Ishikawa (cell line): ENCODE measurements at regions not wholly inside any gene's neighbourhood (a gene's known extent, or its start where the extent isn't known, plus 50 kb on each side); places are given as distances from the start of the nearest gene placed in this dataset.

Experiments
- CEBPB ChIP-seq: IDR thresholded peaks from 2 replicates; pipeline ENCODE4 v1.6.1; 2012
- CREB1 ChIP-seq: IDR thresholded peaks from 2 replicates; pipeline ENCODE4 v1.6.1; 2012; ENCODE audit warnings: low read depth
- EGR1 ChIP-seq: IDR thresholded peaks from 2 replicates; pipeline ENCODE4 v1.6.1; 2012
- EP300 ChIP-seq: IDR thresholded peaks from 2 replicates; pipeline ENCODE4 v1.6.1; 2012; ENCODE audit warnings: borderline replicate concordance
- FOXM1 ChIP-seq: IDR thresholded peaks from 2 replicates; pipeline ENCODE4 v1.6.1; 2012; ENCODE audit warnings: low read depth, borderline replicate concordance
- MAX ChIP-seq: IDR thresholded peaks from 2 replicates; pipeline ENCODE4 v1.6.1; 2012
- NFIC ChIP-seq: IDR thresholded peaks from 2 replicates; pipeline ENCODE4 v1.6.1; 2012
- RAD21 ChIP-seq: IDR thresholded peaks from 2 replicates; pipeline ENCODE4 v1.6.1; 2012; ENCODE audit warnings: low read depth
- REST ChIP-seq: IDR thresholded peaks from 2 replicates; pipeline ENCODE4 v1.6.1; 2012; ENCODE audit warnings: low read depth, mild to moderate bottlenecking
- TAF1 ChIP-seq: IDR thresholded peaks from 2 replicates; pipeline ENCODE4 v1.6.1; 2012; ENCODE audit warnings: low read depth, mild to moderate bottlenecking
- TCF12 ChIP-seq: IDR thresholded peaks from 2 replicates; pipeline ENCODE4 v1.6.1; 2012; ENCODE audit warnings: low read depth
- TEAD4 ChIP-seq: IDR thresholded peaks from 2 replicates; pipeline ENCODE4 v1.6.1; 2012
- YY1 ChIP-seq: IDR thresholded peaks from 2 replicates; pipeline ENCODE4 v1.6.1; 2012; ENCODE audit warnings: low read depth
- ZBTB7A ChIP-seq: IDR thresholded peaks from 2 replicates; pipeline ENCODE4 v1.6.1; 2012; ENCODE audit warnings: low read depth
- TF ChIP-seq, protein P1 (sequence below): IDR thresholded peaks from 2 replicates; pipeline ENCODE4 v1.6.1; 2012

DNA sequence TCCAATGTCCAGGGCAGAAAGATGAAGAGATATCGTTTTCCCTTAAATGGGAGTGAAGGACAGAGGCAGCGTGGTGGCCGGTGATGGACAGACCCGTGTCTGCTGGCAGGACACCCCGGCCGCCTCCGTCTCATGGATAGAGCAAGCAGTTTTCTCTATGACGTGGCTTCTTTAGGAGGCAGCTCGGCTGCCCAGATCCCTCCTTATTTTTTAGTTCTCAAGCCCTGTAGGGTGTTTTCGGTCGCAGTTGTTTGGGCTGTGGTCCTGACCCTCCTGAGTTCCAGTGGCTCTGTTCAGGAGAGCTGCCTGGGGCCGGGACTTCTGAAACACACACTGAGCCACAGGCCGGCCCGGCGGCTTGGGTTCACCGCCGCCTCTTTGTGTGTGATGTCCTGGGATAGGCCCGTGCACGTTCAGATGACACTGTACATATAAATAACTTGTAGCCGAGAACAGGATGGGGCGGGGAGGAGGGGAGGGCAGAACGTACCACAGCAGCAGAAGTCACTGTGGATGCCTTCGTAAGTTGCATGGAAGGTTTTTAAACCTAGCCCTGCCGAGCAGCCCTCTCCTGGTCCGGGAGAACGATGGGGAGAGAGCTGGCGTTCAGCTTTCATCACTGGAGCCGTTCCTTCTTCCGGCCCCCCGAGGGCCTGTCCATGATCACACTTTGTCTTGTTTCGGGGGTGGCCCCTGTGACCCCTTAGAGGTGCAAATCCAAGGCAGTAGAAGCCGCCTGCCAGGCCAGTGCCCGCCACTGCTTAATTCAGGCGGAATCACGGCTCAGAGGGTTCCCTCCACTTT, 65.2 kb downstream of the SIK1 start:
- TF ChIP-seq TCF12 (no peak), CEBPB (no peak), TAF1 (no peak), EP300 (no peak), RAD21 (no peak), REST (no peak), MAX (no peak), CREB1 (no peak), NFIC (no peak), FOXM1 (no peak), TEAD4 (no peak), ZBTB7A (no peak), YY1 (no peak), EGR1 (no peak)
- TF ChIP-seq, protein P1, sequence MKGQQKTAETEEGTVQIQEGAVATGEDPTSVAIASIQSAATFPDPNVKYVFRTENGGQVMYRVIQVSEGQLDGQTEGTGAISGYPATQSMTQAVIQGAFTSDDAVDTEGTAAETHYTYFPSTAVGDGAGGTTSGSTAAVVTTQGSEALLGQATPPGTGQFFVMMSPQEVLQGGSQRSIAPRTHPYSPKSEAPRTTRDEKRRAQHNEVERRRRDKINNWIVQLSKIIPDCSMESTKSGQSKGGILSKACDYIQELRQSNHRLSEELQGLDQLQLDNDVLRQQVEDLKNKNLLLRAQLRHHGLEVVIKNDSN: no peak

DNA sequence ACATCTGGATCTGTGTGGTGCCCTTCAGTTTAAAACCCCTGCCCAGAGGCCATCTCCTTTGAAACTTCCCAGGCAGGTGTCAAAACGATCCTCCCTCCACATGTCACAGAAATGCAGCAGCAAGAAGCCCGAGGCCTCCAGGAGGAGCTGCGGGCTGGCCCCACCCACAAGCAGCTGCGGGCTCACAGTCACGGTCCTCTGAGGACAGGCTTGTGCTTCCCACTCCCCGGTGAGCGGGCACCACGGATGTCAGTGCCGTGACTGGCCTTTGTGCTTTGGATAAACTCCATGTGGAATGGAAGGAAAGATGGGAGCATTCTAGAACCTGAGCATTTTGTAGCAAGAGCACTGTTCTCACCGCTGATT, 65.8 kb downstream of the SIK1 start:
- TF ChIP-seq YY1: no peak
- TF ChIP-seq TEAD4: no peak
- no peak for TF ChIP-seq CREB1
- TF ChIP-seq TAF1: no peak
- TF ChIP-seq NFIC: no peak
- TF ChIP-seq REST: no peak
- TF ChIP-seq, protein P1: no peak
- no peak for TF ChIP-seq CEBPB
- no peak for TF ChIP-seq FOXM1
- no peak for TF ChIP-seq RAD21
- no peak for TF ChIP-seq ZBTB7A

DNA sequence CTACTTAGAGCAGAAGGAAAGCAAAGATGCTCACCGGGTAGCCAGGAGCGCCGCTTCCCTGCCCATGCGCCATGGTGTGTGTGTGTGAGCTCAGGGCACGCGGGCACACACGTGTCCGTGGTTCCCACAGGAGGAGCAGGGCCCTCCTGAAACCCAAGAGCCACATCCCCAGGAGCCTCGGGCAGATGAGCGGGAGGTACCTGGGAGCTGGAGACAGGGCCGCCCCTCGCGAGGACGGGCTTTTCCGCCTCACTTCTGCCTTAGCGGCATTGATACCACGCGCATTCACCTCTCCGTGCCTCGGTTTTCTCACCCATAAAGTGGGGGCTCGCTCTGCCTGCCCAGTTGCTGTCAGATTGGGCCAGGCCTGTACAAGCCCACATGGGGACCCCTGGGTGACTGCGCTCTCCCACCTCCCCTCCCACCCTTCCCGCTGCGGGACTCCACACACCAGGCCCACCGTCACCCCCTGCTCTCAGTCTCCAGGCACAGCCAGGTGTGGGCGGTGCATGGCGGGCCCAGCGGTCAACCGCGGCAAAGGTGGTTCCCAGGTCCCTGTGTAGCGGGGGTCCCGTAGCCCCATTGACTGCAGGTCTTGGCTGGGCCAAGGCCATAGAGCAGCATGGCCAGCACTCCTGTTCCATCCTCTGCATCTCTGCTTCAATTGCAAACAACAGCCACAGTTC, 66.3 kb downstream of the SIK1 start:
- TF ChIP-seq ZBTB7A (no peak), MAX (no peak), NFIC (no peak), TCF12 (no peak), TAF1 (no peak), FOXM1 (no peak), RAD21 (no peak), CEBPB (no peak), EP300 (no peak), YY1 (no peak), CREB1 (no peak), REST (no peak), TEAD4 (no peak), EGR1 (no peak)
- TF ChIP-seq, protein P1: no peak
